ENCODE measurements at regions not wholly inside any gene's neighbourhood (a gene's known extent, or its start where the extent isn't known, plus 50 kb on each side); places are given as distances from the start of the nearest gene placed in this dataset.

DNA sequence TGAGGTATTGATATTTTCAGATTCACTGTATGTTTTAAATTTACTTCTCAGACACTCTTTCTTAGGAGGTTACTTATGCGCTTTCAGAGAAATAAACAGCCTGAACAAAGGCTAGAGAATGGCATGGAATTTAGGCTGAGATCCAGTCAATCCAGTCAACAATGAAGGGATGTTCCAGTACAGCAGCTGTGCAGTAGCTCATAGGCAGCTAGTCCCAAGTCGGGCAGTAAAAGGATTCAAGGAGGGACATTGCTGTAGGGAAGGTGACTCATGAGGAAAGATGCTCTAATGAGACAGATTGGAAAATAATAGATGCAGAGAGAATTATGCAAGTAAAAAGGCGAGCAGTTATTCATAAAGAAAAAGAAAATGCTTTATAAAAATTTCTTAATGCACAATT lies 397.9 kb upstream of the RGPD4 start:
- ATAC-seq (no peak), DNase-seq (no peak)
- H3K27me3 Mint-ChIP-seq: no peaks in the 10 kb centered on the region
- H3K4me3 Mint-ChIP-seq: no peak overlapping the region
- H3K9me3 Mint-ChIP-seq: peaks cover 19% of the 10 kb centered on the region
- H3K36me3 Mint-ChIP-seq (ENCODE audit: low read depth): no peaks in the 10 kb centered on the region
- H3K27ac Mint-ChIP-seq: no peak overlapping the region
- H3K4me1 Mint-ChIP-seq: no peaks in the 10 kb centered on the region

DNA sequence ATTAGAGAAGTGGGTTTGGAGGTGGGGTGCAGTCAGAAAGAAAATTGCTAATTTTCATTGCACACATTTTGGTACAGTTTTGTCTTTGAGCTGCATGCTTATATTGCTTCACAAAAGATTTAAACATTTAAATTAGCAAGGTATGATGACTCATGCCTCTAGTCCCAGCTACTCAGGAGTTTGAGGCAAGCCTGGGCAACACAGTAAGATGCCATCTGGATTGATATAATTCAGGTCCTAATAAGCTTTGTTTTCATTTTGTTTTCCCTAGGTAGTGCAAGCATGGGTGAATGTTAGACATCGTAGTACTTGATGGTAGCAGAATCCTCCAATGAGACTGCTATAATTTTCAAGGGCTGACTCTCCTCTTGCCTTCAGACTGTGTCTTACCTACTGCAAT lies 396.7 kb upstream of the RGPD4 start:
- no peak overlapping the region for H3K27ac Mint-ChIP-seq
- H3K36me3 Mint-ChIP-seq (ENCODE audit: low read depth): no peaks in the 10 kb centered on the region
- H3K4me3 Mint-ChIP-seq: no peak overlapping the region
- H3K9me3 Mint-ChIP-seq: peaks cover 15% of the 10 kb centered on the region
- no peaks in the 10 kb centered on the region for H3K27me3 Mint-ChIP-seq
- DNase-seq (no peak), ATAC-seq (no peak)
- H3K4me1 Mint-ChIP-seq: no peaks in the 10 kb centered on the region

DNA sequence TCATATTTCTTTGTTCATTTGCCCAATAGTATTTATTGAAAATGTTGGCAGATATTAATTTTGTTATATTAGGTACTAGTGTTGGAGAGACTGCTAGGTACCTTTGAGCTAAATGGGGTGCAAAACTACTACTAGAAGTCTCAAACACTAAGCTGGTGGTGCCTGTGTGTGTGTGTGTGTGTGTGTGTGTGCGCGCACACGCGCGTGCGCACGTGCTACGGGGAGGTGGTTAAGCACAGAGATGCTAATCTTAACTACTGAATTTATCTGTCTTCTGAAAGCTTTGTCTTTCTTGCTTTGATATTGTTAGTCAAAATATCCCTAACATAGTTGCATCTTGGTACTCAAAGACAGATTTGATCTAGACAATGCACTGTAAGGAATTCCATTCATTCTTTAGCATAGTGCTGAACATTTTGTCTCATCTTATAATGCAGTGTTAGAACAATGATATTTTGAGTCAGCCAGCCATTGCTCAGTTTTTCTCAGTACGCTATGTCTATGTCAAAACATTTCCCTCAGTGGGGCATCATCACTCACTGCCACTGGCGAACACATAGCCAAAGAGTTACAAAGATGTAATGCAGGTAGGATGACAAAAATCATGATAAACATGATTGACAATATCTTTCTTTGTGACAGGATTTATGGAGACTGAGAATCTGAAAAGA lies 396.0 kb upstream of the RGPD4 start:
- DNase-seq (no peak), ATAC-seq (no peak)
- Mint-ChIP-seq H3K4me3 (no peak overlapping the region), H3K9me3 (peaks cover 15% of the 10 kb centered on the region), H3K27ac (no peak overlapping the region), H3K36me3 (ENCODE audit: low read depth) (no peaks in the 10 kb centered on the region), H3K27me3 (no peaks in the 10 kb centered on the region), H3K4me1 (no peaks in the 10 kb centered on the region)

DNA sequence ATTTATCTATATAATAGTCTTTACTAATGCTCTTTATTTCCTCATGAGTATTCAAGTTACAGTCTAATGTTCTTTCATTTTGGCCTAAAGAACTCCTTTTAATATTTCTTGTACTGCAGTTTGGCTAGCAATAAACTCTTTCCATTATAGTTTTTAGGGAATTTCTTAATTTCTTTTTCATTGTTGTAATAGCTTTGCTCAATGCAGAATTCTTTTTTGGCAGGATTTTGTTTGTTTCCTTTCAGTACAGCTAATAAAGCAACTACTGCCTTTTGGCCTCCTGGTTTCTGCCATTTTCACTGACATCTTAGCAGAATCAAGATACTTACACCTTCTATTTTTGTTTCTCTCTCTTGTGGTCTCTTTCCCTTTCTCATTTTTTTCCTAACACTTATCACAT lies 390.4 kb upstream of the RGPD4 start:
- no peak overlapping the region for H3K27ac Mint-ChIP-seq
- no peak for DNase-seq
- no peaks in the 10 kb centered on the region for H3K27me3 Mint-ChIP-seq

DNA sequence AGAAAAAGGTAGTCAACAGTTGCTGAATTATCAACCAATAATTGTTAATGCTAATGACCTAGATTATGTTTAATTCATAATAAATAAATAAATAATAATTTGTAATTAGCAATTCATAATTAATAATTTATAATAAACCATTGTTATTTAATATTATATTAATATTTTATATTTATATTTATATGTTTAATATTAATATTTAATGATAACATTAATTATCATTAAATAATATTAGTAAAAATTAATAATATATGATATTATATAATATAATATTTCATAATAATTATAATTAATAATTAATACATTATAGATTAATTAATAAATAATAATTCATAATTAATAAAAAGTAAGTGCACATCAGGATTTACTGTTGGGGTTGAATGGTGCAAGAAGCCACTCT lies 389.4 kb upstream of the RGPD4 start:
- no peak for ATAC-seq
- Mint-ChIP-seq H3K36me3 (ENCODE audit: low read depth) (no peaks in the 10 kb centered on the region), H3K9me3 (peaks cover 14% of the 10 kb centered on the region), H3K4me1 (no peaks in the 10 kb centered on the region), H3K27me3 (no peaks in the 10 kb centered on the region), H3K4me3 (no peak overlapping the region), H3K27ac (no peak overlapping the region)
- no peak for DNase-seq

More for the DNA sequence above, 390.4 kb upstream of the RGPD4 start:
- Mint-ChIP-seq H3K4me1 (no peaks in the 10 kb centered on the region), H3K9me3 (peaks cover 14% of the 10 kb centered on the region), H3K36me3 (ENCODE audit: low read depth) (no peaks in the 10 kb centered on the region), H3K4me3 (no peak overlapping the region)
- no peak for ATAC-seq

DNA sequence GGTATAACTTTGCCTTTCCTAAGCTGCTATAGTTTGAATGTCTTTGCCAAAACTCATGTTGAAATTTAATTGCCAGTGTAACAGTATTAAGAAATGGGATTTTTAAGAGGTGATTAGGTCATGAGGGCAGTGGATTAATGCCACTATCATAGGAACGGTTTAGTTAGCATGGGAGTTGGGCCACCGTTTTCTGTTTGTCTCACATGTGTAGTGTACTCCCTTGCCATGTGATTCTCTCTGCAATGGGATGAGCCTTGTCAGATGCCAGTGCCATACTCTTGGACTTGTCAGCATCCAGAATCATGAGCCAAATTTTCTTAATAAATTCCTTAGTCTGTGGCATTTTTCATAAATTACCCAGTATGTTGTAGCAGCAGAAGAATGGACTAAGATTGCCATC lies 388.9 kb upstream of the RGPD4 start:
- H3K27me3 Mint-ChIP-seq: no peaks in the 10 kb centered on the region
- H3K27ac Mint-ChIP-seq: no peak overlapping the region
- H3K36me3 Mint-ChIP-seq (ENCODE audit: low read depth): no peaks in the 10 kb centered on the region
- H3K4me3 Mint-ChIP-seq: no peak overlapping the region
- H3K9me3 Mint-ChIP-seq: peaks cover 14% of the 10 kb centered on the region
- no peaks in the 10 kb centered on the region for H3K4me1 Mint-ChIP-seq
- ATAC-seq (no peak), DNase-seq (no peak)

DNA sequence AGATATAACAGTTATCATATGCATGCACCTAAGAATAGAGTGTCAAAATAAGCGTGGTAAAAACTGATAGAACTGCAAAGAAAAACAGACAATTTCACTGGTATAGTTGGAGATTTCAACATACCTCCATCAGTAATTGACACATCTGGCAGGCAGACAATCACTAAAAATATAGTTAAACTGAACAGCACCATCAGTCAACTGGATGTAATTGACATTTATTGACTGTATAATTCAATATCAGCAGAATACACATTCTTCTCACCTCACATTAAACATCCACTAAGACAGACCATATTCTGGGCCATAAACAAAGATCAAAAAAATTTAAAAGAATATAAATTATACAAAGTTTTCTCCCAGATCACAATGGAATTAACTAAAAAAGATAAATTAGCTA lies 378.5 kb upstream of the RGPD4 start:
- Mint-ChIP-seq H3K27ac (no peak overlapping the region), H3K4me3 (no peak overlapping the region), H3K36me3 (ENCODE audit: low read depth) (no peaks in the 10 kb centered on the region), H3K27me3 (no peaks in the 10 kb centered on the region), H3K9me3 (no peaks in the 10 kb centered on the region), H3K4me1 (no peaks in the 10 kb centered on the region)
- ATAC-seq (no peak), DNase-seq (no peak)

DNA sequence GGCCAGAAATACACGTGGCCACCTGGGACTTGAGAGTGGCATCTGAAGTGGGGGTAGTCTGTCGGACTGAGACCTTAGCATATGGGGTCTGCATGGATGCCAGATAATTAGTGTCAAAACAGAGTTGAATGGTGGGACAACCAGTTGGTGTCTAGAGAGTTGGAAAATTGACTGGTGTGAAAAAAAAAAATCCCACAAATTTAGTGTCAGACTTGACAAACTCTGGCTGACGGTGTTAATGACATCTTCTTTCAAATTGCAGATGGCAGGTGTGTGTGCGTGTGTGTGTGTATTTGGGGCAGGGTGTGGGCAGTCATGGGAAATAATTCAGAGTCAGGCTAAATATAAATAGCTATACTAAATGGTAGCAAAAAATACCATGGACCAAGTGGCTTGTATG lies 365.4 kb upstream of the RGPD4 start:
- H3K9me3 Mint-ChIP-seq: peaks cover 9% of the 10 kb centered on the region
- H3K4me1 Mint-ChIP-seq: no peaks in the 10 kb centered on the region
- ATAC-seq (no peak), DNase-seq (no peak)
- H3K36me3 Mint-ChIP-seq (ENCODE audit: low read depth): no peaks in the 10 kb centered on the region
- no peak overlapping the region for H3K27ac Mint-ChIP-seq
- no peaks in the 10 kb centered on the region for H3K27me3 Mint-ChIP-seq
- no peak overlapping the region for H3K4me3 Mint-ChIP-seq

DNA sequence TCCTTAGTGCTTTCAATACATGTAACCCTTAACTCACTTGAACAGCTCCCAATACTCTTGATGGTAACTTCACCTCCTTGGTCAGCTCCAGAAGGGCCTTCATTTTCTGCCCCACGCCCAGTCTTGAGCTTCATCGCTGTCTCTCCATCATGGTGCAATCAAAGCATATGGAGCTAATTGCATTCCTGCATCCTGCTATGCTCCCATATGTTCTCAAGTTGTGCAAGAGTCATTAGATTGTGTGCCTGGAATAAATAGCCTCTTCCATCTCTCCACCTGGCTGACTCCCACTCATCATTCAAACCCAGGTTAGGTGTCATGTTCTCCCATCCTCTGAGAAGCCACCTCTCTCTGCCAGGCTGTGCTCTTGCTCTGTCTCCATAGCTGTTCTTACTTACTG lies 364.5 kb upstream of the RGPD4 start:
- no peaks in the 10 kb centered on the region for H3K4me1 Mint-ChIP-seq
- H3K27me3 Mint-ChIP-seq: no peaks in the 10 kb centered on the region
- no peak overlapping the region for H3K4me3 Mint-ChIP-seq
- no peak for ATAC-seq
- no peak for DNase-seq
- H3K27ac Mint-ChIP-seq: no peak overlapping the region
- H3K9me3 Mint-ChIP-seq: peaks cover 10% of the 10 kb centered on the region
- H3K36me3 Mint-ChIP-seq (ENCODE audit: low read depth): no peaks in the 10 kb centered on the region

DNA sequence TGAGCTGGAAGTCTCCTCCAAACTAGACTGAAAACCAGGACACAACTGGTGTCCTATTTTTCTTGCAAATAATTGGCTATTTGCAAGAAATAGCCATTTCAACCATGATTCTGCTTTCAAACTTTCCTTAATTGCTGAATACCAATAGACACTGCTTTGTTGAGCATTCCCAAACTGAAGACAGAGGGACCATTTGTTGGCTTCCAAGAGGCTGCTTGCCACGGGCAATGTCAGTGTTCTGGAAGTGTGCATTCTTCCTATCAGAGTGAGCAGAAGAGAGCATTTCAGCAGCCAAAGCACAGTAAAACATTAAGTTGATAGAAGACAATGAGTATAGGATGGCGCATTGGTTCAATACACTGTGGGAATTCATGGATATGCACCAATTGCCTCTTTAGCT lies 360.5 kb upstream of the RGPD4 start:
- no peaks in the 10 kb centered on the region for H3K36me3 Mint-ChIP-seq (ENCODE audit: low read depth)
- peaks cover 14% of the 10 kb centered on the region for H3K9me3 Mint-ChIP-seq
- no peaks in the 10 kb centered on the region for H3K27me3 Mint-ChIP-seq
- DNase-seq (no peak), ATAC-seq (no peak)
- no peak overlapping the region for H3K4me3 Mint-ChIP-seq
- H3K4me1 Mint-ChIP-seq: no peaks in the 10 kb centered on the region
- H3K27ac Mint-ChIP-seq: no peak overlapping the region

DNA sequence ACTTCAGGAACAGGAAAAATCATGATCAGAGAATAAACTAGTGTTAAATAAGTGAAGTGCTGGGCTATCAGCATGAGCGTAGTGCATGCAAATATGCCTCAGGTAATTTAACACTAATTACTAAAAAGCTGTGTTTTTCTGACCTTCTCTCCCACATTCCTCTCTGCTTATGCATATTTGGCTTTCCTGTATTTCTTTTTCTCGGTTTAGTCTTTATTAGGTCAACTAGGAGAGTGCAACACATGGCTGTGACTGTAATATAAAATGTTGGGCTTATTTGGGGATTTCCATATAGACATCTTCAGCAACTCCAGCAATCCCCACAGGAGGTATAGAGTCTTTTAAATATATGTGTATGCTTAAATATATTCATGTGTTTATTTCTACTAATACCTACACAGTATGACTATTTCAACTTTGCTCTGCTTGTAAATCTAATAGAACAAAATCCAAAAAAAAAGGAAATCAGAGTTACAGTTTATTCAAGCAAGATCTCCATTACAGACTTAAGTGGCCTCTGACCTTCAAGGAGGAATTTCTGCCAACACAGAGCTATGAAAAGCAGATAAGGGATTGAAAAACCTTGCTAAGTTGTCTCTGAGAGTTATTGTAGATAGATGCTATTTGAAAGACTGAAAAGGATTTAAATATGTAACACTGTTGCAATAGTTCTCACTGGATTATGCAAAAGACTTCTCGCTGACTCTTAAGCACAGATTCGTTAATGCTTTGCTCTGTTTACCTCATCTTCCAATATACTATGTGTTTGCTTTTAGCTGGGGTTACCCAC lies 359.5 kb upstream of the RGPD4 start:
- H3K4me1 Mint-ChIP-seq: no peaks in the 10 kb centered on the region
- H3K27me3 Mint-ChIP-seq: no peaks in the 10 kb centered on the region
- ATAC-seq (no peak), DNase-seq (no peak)
- no peak overlapping the region for H3K4me3 Mint-ChIP-seq
- H3K36me3 Mint-ChIP-seq (ENCODE audit: low read depth): no peaks in the 10 kb centered on the region
- H3K9me3 Mint-ChIP-seq: peaks cover 14% of the 10 kb centered on the region
- no peak overlapping the region for H3K27ac Mint-ChIP-seq

DNA sequence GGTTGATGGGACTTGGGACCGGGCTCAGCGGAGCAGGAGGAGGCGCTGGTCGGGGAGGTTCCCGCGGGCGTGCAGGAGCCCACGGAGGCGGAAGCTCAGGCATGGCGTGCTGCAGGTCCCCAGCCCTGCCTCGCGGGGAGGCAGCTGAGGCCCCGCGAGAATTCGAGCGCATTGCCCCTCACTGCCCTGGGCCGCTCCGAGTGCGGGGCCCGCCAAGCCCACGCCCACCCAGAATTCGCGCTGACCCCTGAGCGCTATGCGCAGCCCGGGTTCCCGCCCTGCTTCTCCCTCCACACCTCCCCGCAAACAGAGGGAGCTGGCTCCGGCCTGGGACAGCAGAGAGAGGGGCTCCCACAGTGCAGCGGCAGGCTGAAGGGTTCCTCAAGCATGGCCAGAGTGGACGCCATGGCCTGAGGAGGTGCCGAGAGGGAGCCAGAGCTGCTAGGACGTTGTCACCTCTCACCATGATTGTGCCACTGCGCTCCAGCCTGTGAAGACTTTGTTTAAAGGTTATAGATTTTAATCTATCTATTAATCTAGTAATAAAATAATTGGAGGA lies 357.2 kb upstream of the RGPD4 start:
- DNase-seq (no peak), ATAC-seq (no peak)
- Mint-ChIP-seq H3K27ac (no peak overlapping the region), H3K9me3 (peaks cover 19% of the 10 kb centered on the region), H3K27me3 (no peaks in the 10 kb centered on the region), H3K4me1 (no peaks in the 10 kb centered on the region), H3K4me3 (no peak overlapping the region), H3K36me3 (ENCODE audit: low read depth) (no peaks in the 10 kb centered on the region)

DNA sequence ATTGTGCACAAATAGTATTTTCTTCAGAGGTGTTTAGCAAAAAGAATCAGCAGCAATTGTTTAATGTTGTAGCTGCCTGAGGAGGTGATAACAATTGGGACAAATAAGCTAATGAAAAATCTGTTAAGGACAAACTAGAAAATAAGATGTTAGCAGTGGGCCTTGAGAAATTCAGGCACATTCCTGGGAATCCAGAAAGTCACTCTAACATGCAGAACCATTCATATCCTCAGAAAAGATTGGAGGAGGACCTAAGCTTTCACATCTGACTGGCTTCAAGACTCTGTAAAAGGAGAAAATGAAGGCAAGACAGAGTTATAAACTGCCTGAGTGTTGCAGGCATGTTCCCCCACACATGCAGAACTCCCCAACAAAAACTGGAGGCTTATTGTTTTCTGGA lies 353.5 kb upstream of the RGPD4 start:
- DNase-seq (no peak), ATAC-seq (no peak)
- H3K36me3 Mint-ChIP-seq (ENCODE audit: low read depth): no peaks in the 10 kb centered on the region
- no peaks in the 10 kb centered on the region for H3K4me1 Mint-ChIP-seq
- no peak overlapping the region for H3K4me3 Mint-ChIP-seq
- H3K27ac Mint-ChIP-seq: no peak overlapping the region
- no peaks in the 10 kb centered on the region for H3K27me3 Mint-ChIP-seq
- peaks cover 19% of the 10 kb centered on the region for H3K9me3 Mint-ChIP-seq

DNA sequence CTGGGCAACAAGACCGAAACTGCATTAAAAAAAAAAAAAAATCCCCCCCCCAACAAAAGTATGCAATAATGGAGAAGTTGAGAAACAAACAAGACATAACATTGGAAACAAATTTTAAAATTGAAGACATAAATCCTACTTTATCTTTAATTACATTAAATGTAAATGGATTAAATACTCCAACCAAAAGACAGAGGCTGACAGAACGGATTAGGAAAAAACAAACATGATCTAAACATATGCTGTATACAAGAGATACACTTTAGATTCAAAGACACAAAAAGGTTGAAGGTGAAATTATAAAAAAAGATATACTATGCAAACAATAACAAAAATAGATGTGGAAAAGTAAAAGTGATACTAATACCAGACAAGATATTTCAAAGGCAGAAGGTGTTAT lies 350.8 kb upstream of the RGPD4 start:
- DNase-seq (no peak), ATAC-seq (no peak)
- H3K4me1 Mint-ChIP-seq: no peaks in the 10 kb centered on the region
- no peak overlapping the region for H3K27ac Mint-ChIP-seq
- H3K36me3 Mint-ChIP-seq (ENCODE audit: low read depth): no peaks in the 10 kb centered on the region
- no peak overlapping the region for H3K4me3 Mint-ChIP-seq
- no peaks in the 10 kb centered on the region for H3K27me3 Mint-ChIP-seq
- peaks cover 15% of the 10 kb centered on the region for H3K9me3 Mint-ChIP-seq

DNA sequence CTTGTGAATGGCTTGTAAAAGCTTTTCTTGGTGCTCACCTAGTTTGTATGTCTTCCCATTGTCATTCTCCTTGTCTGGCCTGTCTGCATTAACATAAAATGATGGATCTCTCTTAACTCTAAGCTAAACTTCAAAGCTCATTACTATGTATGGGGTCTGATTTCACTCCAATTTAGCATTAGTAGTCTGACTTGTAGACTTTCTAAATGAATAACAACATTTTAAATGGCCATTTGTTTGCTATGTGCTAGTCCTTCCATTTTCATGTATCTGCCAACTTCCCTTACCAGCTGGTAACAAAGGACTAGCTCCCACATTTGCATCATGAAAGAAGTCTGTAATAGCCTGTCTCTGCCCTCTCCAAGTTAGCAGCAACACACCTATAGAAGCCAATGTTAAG lies 324.2 kb upstream of the RGPD4 start:
- H3K36me3 Mint-ChIP-seq (ENCODE audit: low read depth): no peaks in the 10 kb centered on the region
- H3K27ac Mint-ChIP-seq: no peak overlapping the region
- no peaks in the 10 kb centered on the region for H3K27me3 Mint-ChIP-seq
- no peaks in the 10 kb centered on the region for H3K4me1 Mint-ChIP-seq
- no peak overlapping the region for H3K4me3 Mint-ChIP-seq
- DNase-seq (no peak), ATAC-seq (no peak)
- no peaks in the 10 kb centered on the region for H3K9me3 Mint-ChIP-seq

Measured in activated naive CD8-positive, alpha-beta T cell treated with anti-CD3 and anti-CD28 coated beads, Interleukin-2, amount 50 U/mL, for 24 hours (primary cell).